ENCODE measurements at regions not wholly inside any gene's neighbourhood (a gene's known extent, or its start where the extent isn't known, plus 50 kb on each side); places are given as distances from the start of the nearest gene placed in this dataset.

DNA sequence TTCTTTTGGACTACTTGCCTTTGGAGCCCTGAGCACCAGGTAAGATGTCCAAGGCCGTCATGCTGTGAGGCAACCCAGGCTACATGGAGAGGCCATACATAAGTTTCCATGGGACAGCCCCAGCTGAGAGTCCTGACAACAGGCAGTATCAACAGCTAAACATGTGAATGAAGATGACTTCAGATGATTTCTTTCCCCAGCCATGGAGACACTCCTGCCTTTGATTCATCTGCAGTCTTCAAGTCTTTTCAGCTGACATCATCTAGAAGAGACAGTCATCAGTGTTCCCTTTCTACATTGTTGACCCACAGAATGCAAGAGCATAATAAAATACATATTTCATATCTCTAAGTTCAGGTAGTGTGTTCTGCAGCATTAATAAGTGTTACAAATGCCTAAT lies 398.7 kb downstream of the BTG1 start:
- TF ChIP-seq, protein P1, sequence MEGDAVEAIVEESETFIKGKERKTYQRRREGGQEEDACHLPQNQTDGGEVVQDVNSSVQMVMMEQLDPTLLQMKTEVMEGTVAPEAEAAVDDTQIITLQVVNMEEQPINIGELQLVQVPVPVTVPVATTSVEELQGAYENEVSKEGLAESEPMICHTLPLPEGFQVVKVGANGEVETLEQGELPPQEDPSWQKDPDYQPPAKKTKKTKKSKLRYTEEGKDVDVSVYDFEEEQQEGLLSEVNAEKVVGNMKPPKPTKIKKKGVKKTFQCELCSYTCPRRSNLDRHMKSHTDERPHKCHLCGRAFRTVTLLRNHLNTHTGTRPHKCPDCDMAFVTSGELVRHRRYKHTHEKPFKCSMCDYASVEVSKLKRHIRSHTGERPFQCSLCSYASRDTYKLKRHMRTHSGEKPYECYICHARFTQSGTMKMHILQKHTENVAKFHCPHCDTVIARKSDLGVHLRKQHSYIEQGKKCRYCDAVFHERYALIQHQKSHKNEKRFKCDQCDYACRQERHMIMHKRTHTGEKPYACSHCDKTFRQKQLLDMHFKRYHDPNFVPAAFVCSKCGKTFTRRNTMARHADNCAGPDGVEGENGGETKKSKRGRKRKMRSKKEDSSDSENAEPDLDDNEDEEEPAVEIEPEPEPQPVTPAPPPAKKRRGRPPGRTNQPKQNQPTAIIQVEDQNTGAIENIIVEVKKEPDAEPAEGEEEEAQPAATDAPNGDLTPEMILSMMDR (IDR thresholded peaks at IDR 0.05; ENCODE audit: low read length): no peak
- no peak for TF ChIP-seq EZH2 (IDR thresholded peaks at IDR 0.05; ENCODE audit: borderline replicate concordance, low read length)
